KMS-11 (cell line): ENCODE measurements at regions not wholly inside any gene's neighbourhood (a gene's known extent, or its start where the extent isn't known, plus 50 kb on each side); places are given as distances from the start of the nearest gene placed in this dataset.

ENCODE experiments used
- H2AFZ ChIP-seq: fragments of 200-600 bp; sonication (generic); 2 replicates; pipeline ENCODE4 v1.6.1; 2016; ENCODE audit warnings: antibody characterized with exemption, mixed run types, low read depth
- H3K27ac ChIP-seq: fragments of 200-600 bp; sonication (generic); 2 replicates; pipeline ENCODE4 v1.6.1; 2016; ENCODE audit warnings: mild to moderate bottlenecking, mixed run types
- H3K27me3 ChIP-seq: fragments of 200-600 bp; sonication (generic); 2 replicates; pipeline ENCODE4 v1.6.1; 2017; ENCODE audit warnings: mild to moderate bottlenecking, low read depth, mixed run types, moderate library complexity; ENCODE audit not compliant: insufficient read depth
- H3K36me3 ChIP-seq: fragments of 200-600 bp; sonication (generic); 2 replicates; pipeline ENCODE4 v1.6.1; 2017; ENCODE audit warnings: mild to moderate bottlenecking, mixed run types; ENCODE audit not compliant: insufficient read depth
- H3K4me1 ChIP-seq: fragments of 200-600 bp; sonication (generic); 2 replicates; pipeline ENCODE4 v1.6.1; 2016; ENCODE audit warnings: mild to moderate bottlenecking, low read depth, mixed run types; ENCODE audit not compliant: poor library complexity, severe bottlenecking
- H3K4me2 ChIP-seq: fragments of 200-600 bp; sonication (generic); 2 replicates; pipeline ENCODE4 v1.7.0; 2016; ENCODE audit warnings: mild to moderate bottlenecking, mixed run types
- H3K4me3 ChIP-seq: fragments of 200-600 bp; sonication (generic); IDR thresholded peaks from 2 replicates; pipeline ENCODE4 v1.6.1; 2017; ENCODE audit warnings: low read depth, low read length, mixed read lengths; ENCODE audit not compliant: insufficient read depth
- H3K79me2 ChIP-seq: fragments of 200-600 bp; sonication (generic); 2 replicates; pipeline ENCODE4 v1.6.1; 2016; ENCODE audit warnings: low read depth, mixed run types; ENCODE audit not compliant: insufficient read depth
- H3K9ac ChIP-seq: fragments of 200-600 bp; sonication (generic); 2 replicates; pipeline ENCODE4 v1.6.1; 2016; ENCODE audit warnings: mild to moderate bottlenecking, mixed run types
- H4K20me1 ChIP-seq: fragments of 200-600 bp; sonication (generic); 2 replicates; pipeline ENCODE4 v1.6.1; 2016; ENCODE audit warnings: mild to moderate bottlenecking, mixed run types; ENCODE audit not compliant: insufficient read depth
- CTCF ChIP-seq: fragments of 200-600 bp; sonication (generic); conservative IDR thresholded peaks from 2 replicates; pipeline ENCODE4 v1.6.1; 2017; ENCODE audit warnings: low read depth, mild to moderate bottlenecking, antibody characterized with exemption, low read length, moderate library complexity, mixed read lengths

DNA sequence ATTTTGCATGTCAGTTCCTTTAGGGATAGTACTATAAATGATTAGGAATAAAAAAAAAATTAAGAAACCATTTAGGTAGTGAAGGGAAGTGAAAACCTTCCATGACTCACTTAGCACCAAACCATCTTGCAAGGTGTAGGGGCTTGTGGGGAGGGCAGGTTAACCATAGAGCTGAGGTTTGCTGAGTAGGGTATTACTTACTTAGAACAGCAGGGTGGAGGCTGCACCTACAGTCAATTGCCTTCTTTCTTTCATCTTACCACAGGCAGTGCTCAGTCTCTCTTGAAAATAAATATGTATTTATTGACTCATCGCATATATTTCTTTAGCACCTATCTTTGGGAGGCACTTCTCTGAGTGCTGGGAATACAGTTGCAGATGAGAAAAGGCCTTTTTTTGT, 104.9 kb upstream of the GIMD1 start:
- Histone ChIP-seq H3K27me3 (no peaks in the 10 kb centered on the region), H2AFZ (no peak overlapping the region), H3K4me2 (no peak overlapping the region), H4K20me1 (no peaks in the 10 kb centered on the region), H3K36me3 (no peaks in the 10 kb centered on the region), H3K4me3 (no peak overlapping the region), H3K27ac (no peak overlapping the region), H3K9ac (no peak overlapping the region), H3K79me2 (no peaks in the 10 kb centered on the region), H3K4me1 (no peaks in the 10 kb centered on the region)
- no peak for TF ChIP-seq CTCF

DNA sequence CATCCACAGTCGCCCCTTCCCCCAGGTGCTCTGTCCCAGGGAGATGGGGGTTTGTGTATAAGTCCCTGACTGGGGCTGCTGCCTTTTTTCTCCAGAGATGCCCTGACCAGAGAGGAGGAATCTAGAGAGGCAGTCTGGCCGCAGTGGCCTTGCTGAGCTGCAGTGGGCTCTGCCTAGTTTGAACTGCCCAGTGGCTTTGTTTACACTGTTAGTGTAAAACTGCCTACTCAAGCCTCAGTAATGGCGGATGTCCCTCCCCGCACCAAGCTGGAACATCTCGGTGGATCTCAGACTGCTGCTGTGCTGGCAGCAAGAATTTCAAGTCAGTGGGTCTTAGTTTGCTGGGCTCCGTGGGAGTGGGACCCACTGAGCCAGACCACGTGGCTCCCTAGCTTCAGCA, 102.6 kb upstream of the GIMD1 start:
- H3K4me2 ChIP-seq, result no peak overlapping the region

DNA sequence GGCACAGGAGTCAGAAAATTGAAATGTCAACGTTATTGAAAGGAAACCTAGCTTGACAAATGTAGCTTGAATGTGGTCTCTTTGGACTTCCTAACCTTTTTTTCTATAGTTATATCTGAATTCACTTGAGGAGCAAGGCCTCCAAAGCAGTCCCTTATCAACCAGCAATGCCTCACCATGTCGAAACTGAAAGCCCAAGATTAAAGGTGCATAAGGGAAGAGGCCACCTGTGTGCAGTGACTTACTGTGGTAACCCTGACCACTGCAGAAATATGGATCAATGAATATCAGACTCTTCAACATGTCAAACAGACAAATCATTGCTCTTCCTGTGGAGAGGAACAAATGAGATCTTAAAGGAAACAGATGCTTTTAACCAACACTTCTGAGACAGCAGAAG, 95.0 kb upstream of the GIMD1 start:
- Histone ChIP-seq H3K9ac (no peak overlapping the region), H3K4me2 (no peak overlapping the region; the same call in 1 of the 2 replicates), H3K79me2 (no peaks in the 10 kb centered on the region), H3K4me1 (peaks cover 13% of the 10 kb centered on the region), H4K20me1 (no peaks in the 10 kb centered on the region), H2AFZ (no peak overlapping the region), H3K27me3 (no peaks in the 10 kb centered on the region), H3K4me3 (no peak overlapping the region), H3K36me3 (no peaks in the 10 kb centered on the region), H3K27ac (no peak overlapping the region)
- TF ChIP-seq CTCF, result no peak

More for the DNA sequence above, 102.6 kb upstream of the GIMD1 start:
- TF ChIP-seq CTCF, result no peak
- H3K27me3 ChIP-seq, result no peaks in the 10 kb centered on the region
- no peak overlapping the region for H3K27ac ChIP-seq
- no peak overlapping the region for H3K4me3 ChIP-seq
- no peaks in the 10 kb centered on the region for H4K20me1 ChIP-seq
- H3K4me1 ChIP-seq, result no peaks in the 10 kb centered on the region
- no peak overlapping the region for H2AFZ ChIP-seq
- no peaks in the 10 kb centered on the region for H3K36me3 ChIP-seq
- no peak overlapping the region for H3K9ac ChIP-seq
- no peaks in the 10 kb centered on the region for H3K79me2 ChIP-seq

DNA sequence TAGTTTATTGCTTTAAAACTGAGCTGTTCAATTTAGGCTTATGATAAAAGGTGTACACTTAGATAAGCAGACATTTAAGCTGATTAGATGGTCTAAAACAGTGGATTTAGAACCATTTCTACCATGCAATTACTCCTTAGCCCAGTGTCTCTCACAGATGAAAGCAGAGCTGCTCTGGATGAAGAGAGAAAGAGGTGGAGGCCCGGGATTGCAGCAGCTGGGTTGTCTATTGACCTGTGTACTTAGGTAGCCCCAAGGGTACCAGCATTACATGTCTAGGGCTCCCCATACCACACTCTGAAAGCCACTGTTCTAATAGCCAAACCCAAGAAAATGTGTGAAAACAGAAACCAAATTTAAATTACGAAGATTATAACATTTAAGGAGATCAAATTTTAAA, 86.0 kb upstream of the GIMD1 start:
- H3K36me3 ChIP-seq, result no peaks in the 10 kb centered on the region
- H3K9ac ChIP-seq, result no peak overlapping the region
- H3K27ac ChIP-seq, result no peak overlapping the region
- no peaks in the 10 kb centered on the region for H3K27me3 ChIP-seq
- no peak overlapping the region for H3K4me3 ChIP-seq
- no peak overlapping the region for H3K4me2 ChIP-seq
- no peaks in the 10 kb centered on the region for H4K20me1 ChIP-seq
- no peak for TF ChIP-seq CTCF
- no peak overlapping the region for H2AFZ ChIP-seq
- H3K4me1 ChIP-seq, result no peaks in the 10 kb centered on the region
- no peaks in the 10 kb centered on the region for H3K79me2 ChIP-seq
